ENCODE measurements at regions not wholly inside any gene's neighbourhood (a gene's known extent, or its start where the extent isn't known, plus 50 kb on each side); places are given as distances from the start of the nearest gene placed in this dataset.

DNA sequence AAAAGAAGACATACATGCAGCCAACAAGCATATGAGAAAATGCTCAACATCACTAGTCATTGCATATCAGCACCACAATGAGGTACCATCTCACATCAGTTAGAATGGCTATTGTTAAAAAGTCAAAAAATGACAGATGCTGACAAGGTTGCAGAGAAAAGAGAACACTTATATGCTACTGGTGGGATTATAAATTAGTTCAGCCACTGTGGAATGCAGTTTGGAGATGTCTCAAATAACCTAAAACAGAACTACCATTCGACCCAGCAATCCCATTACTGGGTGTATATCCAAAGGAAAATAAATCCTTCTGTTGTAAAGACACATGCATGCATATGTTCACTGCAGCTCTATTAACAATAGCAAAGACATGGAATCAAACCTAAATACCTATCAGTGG, 238.4 kb downstream of the KCNC2 start:
- Histone ChIP-seq H3K27ac (no peak overlapping the region), H3K4me1 (no peaks in the 10 kb centered on the region), H3K9me3 (no peaks in the 10 kb centered on the region), H3K4me3 (no peak overlapping the region), H3K36me3 (no peaks in the 10 kb centered on the region), H3K27me3 (no peaks in the 10 kb centered on the region)
- DNase-seq = no peak
- intact Hi-C loops (cut with DNase I; ENCODE audit: low total_unique reads) = no loop called here
- TF ChIP-seq, protein P1, sequence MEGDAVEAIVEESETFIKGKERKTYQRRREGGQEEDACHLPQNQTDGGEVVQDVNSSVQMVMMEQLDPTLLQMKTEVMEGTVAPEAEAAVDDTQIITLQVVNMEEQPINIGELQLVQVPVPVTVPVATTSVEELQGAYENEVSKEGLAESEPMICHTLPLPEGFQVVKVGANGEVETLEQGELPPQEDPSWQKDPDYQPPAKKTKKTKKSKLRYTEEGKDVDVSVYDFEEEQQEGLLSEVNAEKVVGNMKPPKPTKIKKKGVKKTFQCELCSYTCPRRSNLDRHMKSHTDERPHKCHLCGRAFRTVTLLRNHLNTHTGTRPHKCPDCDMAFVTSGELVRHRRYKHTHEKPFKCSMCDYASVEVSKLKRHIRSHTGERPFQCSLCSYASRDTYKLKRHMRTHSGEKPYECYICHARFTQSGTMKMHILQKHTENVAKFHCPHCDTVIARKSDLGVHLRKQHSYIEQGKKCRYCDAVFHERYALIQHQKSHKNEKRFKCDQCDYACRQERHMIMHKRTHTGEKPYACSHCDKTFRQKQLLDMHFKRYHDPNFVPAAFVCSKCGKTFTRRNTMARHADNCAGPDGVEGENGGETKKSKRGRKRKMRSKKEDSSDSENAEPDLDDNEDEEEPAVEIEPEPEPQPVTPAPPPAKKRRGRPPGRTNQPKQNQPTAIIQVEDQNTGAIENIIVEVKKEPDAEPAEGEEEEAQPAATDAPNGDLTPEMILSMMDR (IDR thresholded peaks at IDR 0.05) = no peak
- TF ChIP-seq POLR2A (IDR thresholded peaks at IDR 0.05) = no peak

DNA sequence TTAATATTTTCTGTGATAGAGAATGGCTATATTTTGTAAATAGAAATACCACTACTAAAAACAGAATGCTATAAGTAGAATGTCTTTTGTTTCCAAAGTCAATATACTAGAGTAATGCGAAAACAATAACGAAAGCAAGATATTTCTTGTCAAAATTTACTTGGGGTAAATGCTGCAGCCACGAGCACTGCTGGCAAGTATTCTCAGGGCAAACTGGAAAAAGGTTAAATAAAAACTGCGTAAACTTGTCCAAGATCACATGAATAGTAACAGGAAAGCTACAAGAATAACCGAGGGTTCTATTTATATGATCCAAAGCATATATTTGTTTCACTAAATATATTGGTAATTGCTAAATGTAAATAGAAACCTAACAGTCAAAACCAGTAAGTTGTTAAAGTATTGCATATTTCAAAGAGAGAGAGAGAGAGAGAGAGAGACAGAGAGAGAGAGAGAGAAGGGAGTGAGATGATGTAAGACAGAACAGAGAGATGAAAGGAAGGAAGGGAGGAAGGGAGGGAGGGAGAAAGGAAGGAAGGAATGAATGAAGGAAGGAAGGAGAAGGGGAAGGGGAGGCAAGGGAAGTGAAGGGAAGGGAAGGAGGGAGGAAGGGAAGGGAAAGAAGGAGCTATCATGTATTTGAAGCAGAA, 231.7 kb downstream of the KCNC2 start:
- no peaks in the 10 kb centered on the region for H3K4me1 ChIP-seq
- intact Hi-C loops (cut with DNase I; ENCODE audit: low total_unique reads) = no loop called here
- no peaks in the 10 kb centered on the region for H3K36me3 ChIP-seq
- H3K4me3 ChIP-seq = no peak overlapping the region
- DNase-seq = no peak
- H3K27me3 ChIP-seq = no peaks in the 10 kb centered on the region
- TF ChIP-seq, protein P1 (IDR thresholded peaks at IDR 0.05) = no peak
- TF ChIP-seq POLR2A (IDR thresholded peaks at IDR 0.05) = no peak
- H3K9me3 ChIP-seq = no peaks in the 10 kb centered on the region
- no peak overlapping the region for H3K27ac ChIP-seq

- Histone ChIP-seq H3K27ac (no peak overlapping the region), H3K36me3 (no peaks in the 10 kb centered on the region), H3K27me3 (no peaks in the 10 kb centered on the region), H3K4me3 (no peak overlapping the region), H3K4me1 (no peaks in the 10 kb centered on the region), H3K9me3 (no peaks in the 10 kb centered on the region)
- TF ChIP-seq, protein P1 (IDR thresholded peaks at IDR 0.05) = no peak
- no peak for TF ChIP-seq POLR2A (IDR thresholded peaks at IDR 0.05)
- no peak for DNase-seq
- intact Hi-C loops (cut with DNase I; ENCODE audit: low total_unique reads) = no loop called here
Observed at GRCh38 chr12:74980510-74980909, 229.1 kb downstream of the KCNC2 start.

DNA sequence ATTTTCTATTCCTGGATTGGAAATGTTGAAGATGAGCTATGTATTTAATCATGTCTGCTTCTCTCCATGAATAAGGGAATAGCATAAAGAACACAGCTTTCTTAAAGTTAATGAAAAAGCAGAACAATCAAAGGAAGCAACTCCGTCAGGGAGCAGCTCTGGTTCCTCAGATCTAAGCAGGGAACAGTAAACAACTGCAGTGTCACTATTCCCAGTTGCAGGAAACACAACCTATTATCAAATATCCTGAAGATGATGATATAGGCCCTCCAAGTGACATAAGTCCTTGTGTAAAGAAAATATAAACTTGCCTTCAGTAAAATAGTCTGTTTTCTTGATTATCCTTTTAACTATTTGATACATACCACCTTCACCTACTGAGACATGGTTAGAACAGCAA, 228.1 kb downstream of the KCNC2 start:
- no peak overlapping the region for H3K27ac ChIP-seq
- TF ChIP-seq, protein P1 (IDR thresholded peaks at IDR 0.05) = no peak
- no peak for TF ChIP-seq POLR2A (IDR thresholded peaks at IDR 0.05)
- intact Hi-C loops (cut with DNase I; ENCODE audit: low total_unique reads) = no loop called here
- H3K36me3 ChIP-seq = no peaks in the 10 kb centered on the region
- no peaks in the 10 kb centered on the region for H3K9me3 ChIP-seq
- no peaks in the 10 kb centered on the region for H3K4me1 ChIP-seq
- no peak overlapping the region for H3K4me3 ChIP-seq
- H3K27me3 ChIP-seq = no peaks in the 10 kb centered on the region
- no peak for DNase-seq

DNA sequence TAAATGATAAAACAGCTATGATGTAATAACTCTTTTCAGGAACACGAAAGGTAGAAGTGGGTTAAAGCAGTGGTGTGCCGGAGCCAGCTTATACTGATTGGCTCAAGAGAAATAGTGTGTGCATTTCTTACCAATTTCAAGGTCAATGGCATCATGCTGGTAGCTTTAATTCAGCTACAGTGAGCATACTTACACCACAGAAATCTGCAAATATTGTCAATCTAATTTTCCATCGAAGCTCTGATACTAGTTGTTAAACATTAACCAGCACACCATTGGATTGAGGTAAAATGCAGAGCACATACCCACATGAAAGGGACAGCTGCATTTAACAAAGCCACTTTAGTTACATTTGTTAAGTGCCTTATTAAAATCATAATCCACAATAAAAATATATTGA, 225.7 kb downstream of the KCNC2 start:
- DNase-seq = no peak
- Histone ChIP-seq H3K4me1 (no peaks in the 10 kb centered on the region), H3K9me3 (no peaks in the 10 kb centered on the region), H3K27me3 (no peaks in the 10 kb centered on the region), H3K36me3 (no peaks in the 10 kb centered on the region), H3K27ac (no peak overlapping the region), H3K4me3 (no peak overlapping the region)
- TF ChIP-seq, protein P1 (IDR thresholded peaks at IDR 0.05) = no peak
- TF ChIP-seq POLR2A (IDR thresholded peaks at IDR 0.05) = no peak
- intact Hi-C loops (cut with DNase I; ENCODE audit: low total_unique reads) = no loop called here
